GM12878 (cell line): ENCODE measurements at regions not wholly inside any gene's neighbourhood (a gene's known extent, or its start where the extent isn't known, plus 50 kb on each side); places are given as distances from the start of the nearest gene placed in this dataset.
"Not testable (repeated sequence)": the region's sequence is repeated elsewhere in the genome, so short reads cannot be mapped to it uniquely, and the experiment has no call there.

Source experiments
- ATAC-seq: fragments of 200-7000 bp; cut with Tn5 transposase; 3 replicates; pipeline ENCODE4 v1.9.1; 2020; ENCODE audit warnings: mild to moderate bottlenecking, moderate library complexity
- BruUV-seq: library from RNA; stranded (reverse); fragments of 400-500 nt; replicated peaks from 2 replicates; lab custom pipeline; 2021; lab: Mats Ljungman, UMichigan
- CTCF ChIA-PET: fragments of 300-600 bp; sonication (Branson Sonifier 250); formaldehyde crosslinking; extraction: SDS; loops from one replicate; lab custom pipeline; 2021; ENCODE audit warnings: inconsistent platforms; lab: Yijun Ruan, JAX
- POLR2A ChIA-PET: fragments of 350-600 bp; formaldehyde crosslinking; extraction: SDS; loops from one replicate; lab custom pipeline; 2021; ENCODE audit warnings: inconsistent platforms; lab: Charles Lee
- RAD21 ChIA-PET: fragments of 300-600 bp; sonication (Branson Sonifier 250); formaldehyde crosslinking; loops from one replicate; lab custom pipeline; 2023; ENCODE audit warnings: antibody characterized with exemption; ENCODE audit not compliant: unreplicated experiment; lab: Charles Lee
- SMC1A ChIA-PET: fragments of 300-600 bp; sonication (Branson Sonifier 250); formaldehyde crosslinking; loops from one replicate; lab custom pipeline; 2023; ENCODE audit not compliant: unreplicated experiment, uncharacterized antibody; lab: Charles Lee
- DNase-seq: peaks from one replicate; pipeline ENCODE4 v3.0.0-alpha.2; 2011; ENCODE audit warnings: low read depth, low spot score
- FAIRE-seq: peaks from 3 replicates; lab custom pipeline; 2011; peaks lifted over from hg19 to GRCh38; lab: Jason Lieb, UNC
- H2AFZ ChIP-seq: 2 replicates; pipeline ENCODE4 v1.6.0; 2011; ENCODE audit warnings: low read depth, low read length, control low read depth; ENCODE audit not compliant: control insufficient read depth
- H3K27ac ChIP-seq: 2 replicates; pipeline ENCODE4 v1.5.1; 2011; ENCODE audit warnings: control low read depth; ENCODE audit not compliant: control insufficient read depth, insufficient read depth
- H3K27me3 ChIP-seq, 2 experiments: replicated peaks in 1 of 2; 2 replicates each; pipeline versions ENCODE4 v1.6.0 to v1.6.1; 2011; ENCODE audit warnings: low read length in 1 of 2; ENCODE audit not compliant: control insufficient read depth in 2 of 2, insufficient read depth in 2 of 2
- H3K36me3 ChIP-seq, 2 experiments: 2 replicates each; pipeline ENCODE4 v1.5.1; 2011; ENCODE audit warnings: low read length in 1 of 2; ENCODE audit not compliant: control insufficient read depth in 2 of 2, insufficient read depth in 2 of 2
- H3K4me1 ChIP-seq: 2 replicates; pipeline ENCODE4 v1.6.1; 2011; ENCODE audit warnings: mild to moderate bottlenecking, low read length, moderate library complexity, mixed read lengths; ENCODE audit not compliant: control insufficient read depth, insufficient read depth
- H3K4me2 ChIP-seq: 2 replicates; pipeline ENCODE4 v1.6.0; 2011; ENCODE audit warnings: control low read depth; ENCODE audit not compliant: control insufficient read depth, insufficient read depth
- H3K4me3 ChIP-seq: fragments of 200-600 bp; sonication (generic); 2 replicates; pipeline ENCODE4 v1.5.1; 2016
- H3K79me2 ChIP-seq: 2 replicates; pipeline ENCODE4 v1.6.0; 2011; ENCODE audit warnings: low read length; ENCODE audit not compliant: control insufficient read depth, insufficient read depth
- H3K9ac ChIP-seq: 2 replicates; pipeline ENCODE4 v1.8.0; 2011; ENCODE audit warnings: low read length, control low read depth, mixed read lengths; ENCODE audit not compliant: control insufficient read depth, insufficient read depth
- H3K9me3 ChIP-seq: replicated peaks from 3 replicates; pipeline ENCODE4 v1.5.1; 2011; ENCODE audit warnings: mild to moderate bottlenecking, low read length; ENCODE audit not compliant: control insufficient read depth, insufficient read depth
- H4K20me1 ChIP-seq: 2 replicates; pipeline ENCODE4 v1.6.0; 2011; ENCODE audit not compliant: control insufficient read depth, insufficient read depth
- ATF7 ChIP-seq: fragments of 450-650 bp; IDR thresholded peaks from 2 replicates; pipeline ENCODE4 v1.6.1; 2016; ENCODE audit warnings: low read depth, mild to moderate bottlenecking
- BACH1 ChIP-seq: fragments of 450-650 bp; IDR thresholded peaks from 2 replicates; pipeline ENCODE4 v1.6.1; 2017; ENCODE audit warnings: mild to moderate bottlenecking, borderline replicate concordance
- BCLAF1 ChIP-seq: fragments of 450-650 bp; IDR thresholded peaks from 2 replicates; pipeline ENCODE4 v1.6.1; 2017; ENCODE audit warnings: antibody characterized with exemption, mild to moderate bottlenecking, moderate library complexity
- CHD1 ChIP-seq: IDR thresholded peaks from 2 replicates; pipeline ENCODE4 v1.6.1; 2012; ENCODE audit warnings: low read depth, low read length, improper control_type of control experiment
- CTCF ChIP-seq, 3 experiments: IDR thresholded peaks in 2 of 3; conservative IDR thresholded peaks in 1 of 3; 2 replicates each; pipeline ENCODE4 v1.5.1; 2011; ENCODE audit warnings: low read depth in 3 of 3, low read length in 3 of 3, mild to moderate bottlenecking in 3 of 3, control low read depth in 2 of 3, moderate library complexity in 2 of 3, inconsistent platforms in 1 of 3, mixed read lengths in 1 of 3; ENCODE audit not compliant: control insufficient read depth in 2 of 3, insufficient read depth in 1 of 3; ENCODE audit errors: extremely low read depth in 1 of 3
- EZH2 ChIP-seq: IDR thresholded peaks from 2 replicates; pipeline ENCODE4 v1.6.1; 2012; ENCODE audit warnings: low read depth, mild to moderate bottlenecking, control low read depth, inconsistent platforms, low read length, borderline replicate concordance; ENCODE audit not compliant: control insufficient read depth
- LARP7 ChIP-seq: fragments of 450-650 bp; IDR thresholded peaks from 2 replicates; pipeline ENCODE4 v1.6.1; 2017; ENCODE audit warnings: mild to moderate bottlenecking
- MLLT1 ChIP-seq: fragments of 450-650 bp; IDR thresholded peaks from 2 replicates; pipeline ENCODE4 v1.6.1; 2016; ENCODE audit warnings: mild to moderate bottlenecking
- MXI1 ChIP-seq: fragments of 150-350 bp; IDR thresholded peaks from 2 replicates; pipeline ENCODE4 v1.6.1; 2011; ENCODE audit warnings: low read depth, mild to moderate bottlenecking, inconsistent platforms, low read length, improper control_type of control experiment
- MYB ChIP-seq: fragments of 150-350 bp; IDR thresholded peaks from 2 replicates; pipeline ENCODE4 v1.6.1; 2014; ENCODE audit warnings: mild to moderate bottlenecking, low read depth, low read length, borderline replicate concordance
- NFXL1 ChIP-seq: fragments of 450-650 bp; IDR thresholded peaks from 2 replicates; pipeline ENCODE4 v1.6.1; 2017; ENCODE audit warnings: antibody characterized with exemption, mild to moderate bottlenecking, borderline replicate concordance
- SUZ12 ChIP-seq: fragments of 200-600 bp; sonication (generic); IDR thresholded peaks from one replicate; pipeline ENCODE4 v1.6.1; 2018; ENCODE audit warnings: antibody characterized with exemption, mild to moderate bottlenecking; ENCODE audit not compliant: unreplicated experiment
- WGBS: methylation state at CpG from one replicate; pipeline ENCODE4 v1.1.6; 2016; ENCODE audit warnings: low lambda C conversion rate; ENCODE audit not compliant: insufficient replicate concordance, insufficient coverage; ENCODE audit errors: missing lambda C conversion rate; 5-methylcytosine and 5-hydroxymethylcytosine counted together
- in situ Hi-C: fragments of 300-500 bp; cut with MboI; formaldehyde crosslinking; loops from 9 replicates; pipeline ENCODE4 v1.14.3; 2018; ENCODE audit warnings: mixed read lengths
- intact Hi-C: fragments of 100-400 bp; cut with micrococcal nuclease; formaldehyde crosslinking; loops from one replicate; pipeline ENCODE4 v1.14.2; 2022; ENCODE audit not compliant: unreplicated experiment

- H2AFZ ChIP-seq, H3K79me2 ChIP-seq, DNase-seq, in situ Hi-C loops, intact Hi-C loops, ATAC-seq, POLR2A ChIA-PET, H3K9ac ChIP-seq, H3K27me3 ChIP-seq, H3K4me3 ChIP-seq, SMC1A ChIA-PET, H3K4me1 ChIP-seq, H3K27ac ChIP-seq, H3K4me2 ChIP-seq, BruUV-seq, H3K36me3 ChIP-seq, FAIRE-seq, RAD21 ChIA-PET, H3K9me3 ChIP-seq, H4K20me1 ChIP-seq, CTCF ChIA-PET: not testable (repeated sequence)
- WGBS = 16% methylated on average over 4 of the region's 4 CpGs
Observed at GRCh38 chr9:15055284-15055683, 145.1 kb upstream of the FREM1 start.

GRCh38 chr9:15048772-15049171 lies 138.5 kb upstream of the FREM1 start:
- Histone ChIP-seq H3K4me3 (no peak overlapping the region), H3K36me3 (no peaks in the 10 kb centered on the region), H3K9ac (no peak overlapping the region), H3K27ac (no peak overlapping the region), H3K4me1 (no peaks in the 10 kb centered on the region), H4K20me1 (no peaks in the 10 kb centered on the region), H3K9me3 (no peaks in the 10 kb centered on the region), H3K79me2 (no peaks in the 10 kb centered on the region), H3K27me3 (no peaks in the 10 kb centered on the region), H2AFZ (no peak overlapping the region), H3K4me2 (no peak overlapping the region)
- no TSS peak for BruUV-seq
- in situ Hi-C loops (no loop called here), intact Hi-C loops (no loop called here)
- 0% methylated on average over 1 of the region's 1 CpG for WGBS
- DNase-seq (no peak), FAIRE-seq (no peak), ATAC-seq (no peak)
- SMC1A ChIA-PET = interaction anchor here (0.6 kb wide), 1 partner anchor 608 kb away, joined by 3 read pairs; no protein-coding TSS in a partner anchor
- RAD21 ChIA-PET = no interaction called here
- CTCF ChIA-PET = no interaction called here
- POLR2A ChIA-PET = no interaction called here
- no peak for TF ChIP-seq SUZ12
- no peak for TF ChIP-seq MLLT1
- no peak for TF ChIP-seq BACH1
- no peak for TF ChIP-seq BCLAF1
- no peak for TF ChIP-seq MXI1
- no peak for TF ChIP-seq MYB
- no peak for TF ChIP-seq EZH2
- no peak for TF ChIP-seq ATF7
- TF ChIP-seq NFXL1 = no peak
- TF ChIP-seq CTCF (IDR thresholded peaks at IDR 0.05 in 2 of 3, conservative IDR thresholded peaks at IDR 0.05 in 1 of 3; ENCODE audit: control insufficient read depth in 2 of 3, extremely low read depth in 1 of 3, insufficient read depth in 1 of 3, low read depth in 3 of 3, low read length in 3 of 3) = no peak
- TF ChIP-seq CHD1 = no peak
- no peak for TF ChIP-seq LARP7
